CD14-positive monocyte (primary cell): ENCODE measurements at regions not wholly inside any gene's neighbourhood (a gene's known extent, or its start where the extent isn't known, plus 50 kb on each side); places are given as distances from the start of the nearest gene placed in this dataset.

Source experiments
- DNase-seq, 3 donors: peaks; one replicate each; pipeline ENCODE4 v3.0.0-alpha.2; 2011 to 2022
- H2AFZ ChIP-seq: 2 replicates; pipeline ENCODE4 v1.6.0; 2012; ENCODE audit warnings: mild to moderate bottlenecking, low read depth, low read length, inconsistent platforms; ENCODE audit not compliant: insufficient read depth, poor library complexity, severe bottlenecking
- H3K27ac ChIP-seq, 2 donors: 1 replicate in 1 of 2; 2 replicates in 1 of 2; pipeline ENCODE4 v1.5.1; 2012 to 2013; ENCODE audit warnings: low read length in 2 of 2, control low read depth in 1 of 2, inconsistent platforms in 1 of 2, low read depth in 1 of 2, mild to moderate bottlenecking in 1 of 2
- H3K27me3 ChIP-seq, 2 donors: one replicate each; pipeline versions ENCODE4 v1.6.0 to v1.6.1; 2011 to 2013; ENCODE audit warnings: low read length in 2 of 2; ENCODE audit not compliant: control insufficient read depth in 2 of 2, insufficient read depth in 2 of 2
- H3K36me3 ChIP-seq, 2 donors: replicated peaks in 1 of 2; 1 replicate in 1 of 2; 2 replicates in 1 of 2; pipeline versions ENCODE4 v1.5.1 to v1.6.1; 2012 to 2013; ENCODE audit warnings: low read length in 2 of 2, control low read depth in 1 of 2, inconsistent platforms in 1 of 2, mild to moderate bottlenecking in 1 of 2; ENCODE audit not compliant: insufficient read depth in 2 of 2, control insufficient read depth in 1 of 2
- H3K4me1 ChIP-seq, 2 donors: 1 replicate in 1 of 2; 2 replicates in 1 of 2; pipeline versions ENCODE4 v1.5.1 to v1.6.1; 2012 to 2013; ENCODE audit warnings: low read length in 2 of 2, control low read depth in 1 of 2, inconsistent platforms in 1 of 2, mild to moderate bottlenecking in 1 of 2, moderate library complexity in 1 of 2; ENCODE audit not compliant: insufficient read depth in 2 of 2, control insufficient read depth in 1 of 2
- H3K4me2 ChIP-seq: replicated peaks from 2 replicates; pipeline ENCODE3; 2012; ENCODE audit warnings: low read length, moderate library complexity, mild to moderate bottlenecking; ENCODE audit not compliant: poor library complexity, severe bottlenecking; ENCODE audit errors: extremely low read depth
- H3K4me3 ChIP-seq, 3 experiments: fragments of 200-600 bp in 1 of 3; sonication (generic) in 1 of 3; replicated peaks in 1 of 3; 1 replicate in 2 of 3; 2 replicates in 1 of 3; pipeline ENCODE4 v1.5.1; 2011 to 2013; ENCODE audit warnings: low read length in 3 of 3, mild to moderate bottlenecking in 3 of 3, control low read depth in 2 of 3, low read depth in 2 of 3, inconsistent platforms in 1 of 3, moderate library complexity in 1 of 3
- H3K79me2 ChIP-seq: 2 replicates; pipeline ENCODE4 v1.6.0; 2012; ENCODE audit warnings: mild to moderate bottlenecking, control low read depth, inconsistent platforms, low read length, moderate library complexity; ENCODE audit not compliant: insufficient read depth
- H3K9ac ChIP-seq: 2 replicates; pipeline ENCODE4 v1.6.0; 2017; ENCODE audit warnings: low read length, mild to moderate bottlenecking; ENCODE audit not compliant: insufficient read depth, poor library complexity, severe bottlenecking
- H3K9me3 ChIP-seq, 2 donors: replicated peaks in 1 of 2; 1 replicate in 1 of 2; 2 replicates in 1 of 2; pipeline versions ENCODE4 v1.5.1 to v1.6.1; 2012 to 2013; ENCODE audit warnings: low read length in 2 of 2, control low read depth in 1 of 2; ENCODE audit not compliant: control insufficient read depth in 1 of 2, insufficient read depth in 1 of 2
- H4K20me1 ChIP-seq: 2 replicates; pipeline ENCODE4 v1.6.0; 2012; ENCODE audit warnings: mild to moderate bottlenecking, low read length, control low read depth, moderate library complexity; ENCODE audit not compliant: insufficient read depth
- H3K27ac Mint-ChIP-seq, 7 donors: one replicate each; pipeline ENCODE4 v1.8.0; 2020; ENCODE audit warnings: mild to moderate bottlenecking in 7 of 7, mixed read lengths in 7 of 7, moderate library complexity in 6 of 7, inconsistent platforms in 2 of 7
- H3K27me3 Mint-ChIP-seq, 3 donors: one replicate each; pipeline ENCODE4 v1.8.0; 2021 to 2022; ENCODE audit warnings: low read depth in 3 of 3, mild to moderate bottlenecking in 3 of 3, mixed read lengths in 3 of 3, moderate library complexity in 3 of 3, inconsistent platforms in 1 of 3
- H3K36me3 Mint-ChIP-seq, 2 donors: one replicate each; pipeline ENCODE4 v1.8.0; 2020; ENCODE audit warnings: mixed read lengths in 2 of 2, inconsistent platforms in 1 of 2, mild to moderate bottlenecking in 1 of 2
- H3K4me1 Mint-ChIP-seq: one replicate; pipeline ENCODE4 v1.8.0; 2020; ENCODE audit warnings: mild to moderate bottlenecking, mixed read lengths
- H3K4me3 Mint-ChIP-seq, 2 donors: one replicate each; pipeline ENCODE4 v1.8.0; 2020; ENCODE audit warnings: mild to moderate bottlenecking in 2 of 2, mixed read lengths in 2 of 2, moderate library complexity in 1 of 2
- H3K9me3 Mint-ChIP-seq, 7 donors: one replicate each; pipeline ENCODE4 v1.8.0; 2020 to 2022; ENCODE audit warnings: mixed read lengths in 7 of 7, mild to moderate bottlenecking in 6 of 7, moderate library complexity in 6 of 7, inconsistent platforms in 2 of 7
- CTCF ChIP-seq: fragments of 200-600 bp; IDR thresholded peaks from one replicate; pipeline ENCODE4 v1.8.0; 2022; ENCODE audit warnings: antibody characterized with exemption, mild to moderate bottlenecking
- WGBS: methylation state at CpG from one replicate; pipeline ENCODE4 v1.1.5; 2013; ENCODE audit warnings: missing lambda C conversion rate; ENCODE audit not compliant: insufficient coverage; 5-methylcytosine and 5-hydroxymethylcytosine counted together
- intact Hi-C, 2 donors: fragments of 100-400 bp; cut with micrococcal nuclease; formaldehyde crosslinking; loops; one replicate each; pipeline versions ENCODE4 v1.15.0 to v1.15.1; 2023

GRCh38 chr2:19614066-19614465 lies 255.6 kb upstream of the OSR1 start:
- H3K79me2 ChIP-seq = no peaks in the 10 kb centered on the region
- no peak overlapping the region for H3K4me2 ChIP-seq
- H3K9me3 Mint-ChIP-seq = peaks cover 24 to 47% (median 27%) of the 10 kb centered on the region in 7 donors
- intact Hi-C loops = no loop called here
- no peak overlapping the region for H3K9ac ChIP-seq
- no peaks in the 10 kb centered on the region for H3K27me3 ChIP-seq
- no peaks in the 10 kb centered on the region for H3K36me3 Mint-ChIP-seq
- H3K4me3 Mint-ChIP-seq = no peak overlapping the region
- no peak overlapping the region for H3K4me3 ChIP-seq
- H3K4me1 Mint-ChIP-seq = no peaks in the 10 kb centered on the region
- DNase-seq = no peak
- H3K36me3 ChIP-seq = no peaks in the 10 kb centered on the region
- no peak overlapping the region for H2AFZ ChIP-seq
- H3K4me1 ChIP-seq = no peaks in the 10 kb centered on the region
- TF ChIP-seq CTCF = no peak
- H4K20me1 ChIP-seq = no peaks in the 10 kb centered on the region
- no CpG with 5 or more reads among the region's 2 CpGs for WGBS
- peaks cover 32 to 41% of the 10 kb centered on the region in 2 donors for H3K9me3 ChIP-seq
- peaks cover 0 to 3% (median 0%) of the 10 kb centered on the region in 3 donors for H3K27me3 Mint-ChIP-seq
- no peak overlapping the region for H3K27ac Mint-ChIP-seq
- H3K27ac ChIP-seq = no peak overlapping the region

GRCh38 chr2:19611491-19612332 lies 253.3 kb upstream of the OSR1 start:
- Mint-ChIP-seq H3K27me3 (no peaks in the 10 kb centered on the region), H3K4me1 (no peaks in the 10 kb centered on the region), H3K4me3 (no peak overlapping the region), H3K36me3 (no peaks in the 10 kb centered on the region), H3K27ac (no peak overlapping the region), H3K9me3 (peaks cover 14 to 36% (median 25%) of the 10 kb centered on the region in 7 donors)
- Histone ChIP-seq H3K27me3 (no peaks in the 10 kb centered on the region), H4K20me1 (no peaks in the 10 kb centered on the region), H3K27ac (no peak overlapping the region), H2AFZ (no peak overlapping the region), H3K4me3 (no peak overlapping the region), H3K4me2 (no peak overlapping the region), H3K36me3 (no peaks in the 10 kb centered on the region), H3K4me1 (no peaks in the 10 kb centered on the region), H3K9ac (no peak overlapping the region), H3K9me3 (peaks cover 23 to 33% of the 10 kb centered on the region in 2 donors), H3K79me2 (no peaks in the 10 kb centered on the region)
- TF ChIP-seq CTCF = no peak
- DNase-seq = no peak
- intact Hi-C loops = no loop called here
- 88% methylated on average over 3 of the region's 4 CpGs for WGBS
